Muscle layer of duodenum (tissue), 2 donors: ENCODE measurements at regions not wholly inside any gene's neighbourhood (a gene's known extent, or its start where the extent isn't known, plus 50 kb on each side); places are given as distances from the start of the nearest gene placed in this dataset.

Experiments
- H3K27ac ChIP-seq: one replicate; pipeline ENCODE4 v1.7.0; 2013; ENCODE audit warnings: mild to moderate bottlenecking, low read length
- H3K27me3 ChIP-seq: one replicate; pipeline ENCODE4 v1.7.0; 2013; ENCODE audit warnings: low read depth, mild to moderate bottlenecking, control low read depth, low read length
- H3K36me3 ChIP-seq, 2 donors: one replicate each; pipeline ENCODE4 v1.7.0; 2013; ENCODE audit warnings: low read length in 2 of 2, control low read depth in 1 of 2, mild to moderate bottlenecking in 1 of 2; ENCODE audit not compliant: insufficient read depth in 2 of 2, control insufficient read depth in 1 of 2
- H3K4me1 ChIP-seq, 2 donors: one replicate each; pipeline ENCODE4 v1.7.0; 2013; ENCODE audit warnings: low read length in 2 of 2, mild to moderate bottlenecking in 2 of 2, control low read depth in 1 of 2, moderate library complexity in 1 of 2; ENCODE audit not compliant: insufficient read depth in 2 of 2, control insufficient read depth in 1 of 2
- H3K4me3 ChIP-seq, 2 donors: one replicate each; pipeline ENCODE4 v1.7.0; 2013; ENCODE audit warnings: low read length in 2 of 2, low read depth in 1 of 2, mild to moderate bottlenecking in 1 of 2
- H3K9me3 ChIP-seq, 2 donors: one replicate each; pipeline ENCODE4 v1.7.0; 2013; ENCODE audit warnings: low read length in 2 of 2, control low read depth in 1 of 2, mild to moderate bottlenecking in 1 of 2; ENCODE audit not compliant: control insufficient read depth in 1 of 2
- donor health status: healthy.

DNA sequence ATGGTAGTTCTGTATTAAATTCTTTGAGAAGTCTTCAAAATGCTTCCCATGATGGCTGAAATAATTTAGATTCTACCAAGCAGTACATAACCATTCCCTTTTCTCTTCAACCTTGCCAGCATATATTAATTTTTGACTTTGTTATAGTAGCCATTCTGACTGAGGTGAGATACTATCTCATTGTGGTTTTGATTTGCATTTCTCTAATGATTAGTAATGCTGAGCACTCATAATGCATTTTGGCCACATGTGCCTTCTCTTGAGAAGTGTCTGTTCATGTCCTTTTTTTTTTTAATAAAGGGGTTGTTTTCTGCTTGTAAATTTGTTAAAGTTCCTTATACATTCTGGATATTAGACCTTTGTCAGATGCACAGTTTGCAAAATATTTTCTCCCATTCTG, 173.9 kb downstream of the CALCRL start:
- Histone ChIP-seq H3K36me3 (no peaks in the 10 kb centered on the region), H3K27ac (no peak overlapping the region), H3K27me3 (no peaks in the 10 kb centered on the region), H3K4me1 (no peaks in the 10 kb centered on the region), H3K4me3 (no peak overlapping the region), H3K9me3 (peaks cover 4 to 12% of the 10 kb centered on the region in 2 donors)

DNA sequence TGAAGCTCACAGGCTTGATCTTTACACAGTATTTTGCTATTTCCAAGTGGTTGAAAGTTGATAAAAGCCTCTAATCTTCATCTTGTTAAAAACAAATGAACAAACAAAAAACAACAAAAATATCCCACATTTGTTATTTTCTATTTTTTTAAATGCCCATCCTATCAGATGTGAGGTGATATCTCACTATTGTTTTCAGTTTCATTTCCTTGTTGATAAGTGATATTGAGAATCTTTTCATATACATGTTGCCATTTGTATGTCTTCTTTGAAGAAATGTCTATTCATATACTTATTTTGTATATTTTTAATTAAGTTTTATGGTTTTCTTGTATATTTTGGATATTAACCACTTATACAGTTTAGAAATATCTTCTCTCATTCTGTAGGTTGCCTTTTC, 175.8 kb downstream of the CALCRL start:
- Histone ChIP-seq H3K4me3 (no peak overlapping the region), H3K9me3 (peaks cover 0 to 7% of the 10 kb centered on the region in 2 donors), H3K4me1 (no peaks in the 10 kb centered on the region), H3K36me3 (no peaks in the 10 kb centered on the region), H3K27ac (no peak overlapping the region), H3K27me3 (no peaks in the 10 kb centered on the region)

DNA sequence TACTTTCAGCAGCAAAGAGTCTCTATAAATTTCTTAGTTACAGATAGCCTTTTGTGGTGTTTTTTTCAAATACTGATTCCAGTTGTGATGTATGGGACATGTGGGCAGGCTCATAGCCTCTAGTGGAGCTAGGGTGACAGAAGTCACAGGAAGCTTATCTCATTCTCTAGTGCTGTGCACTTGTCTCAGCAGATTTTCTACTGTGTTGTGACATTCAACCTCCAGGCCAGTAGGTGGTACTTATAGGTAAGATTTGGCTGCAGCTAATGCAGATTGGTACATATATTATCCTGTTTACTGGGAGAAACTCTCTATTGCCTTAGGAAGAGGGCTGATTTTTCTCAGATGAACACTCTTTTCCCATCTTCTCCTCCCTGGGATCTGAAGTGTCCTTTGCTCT, 176.2 kb downstream of the CALCRL start:
- Histone ChIP-seq H3K4me3 (no peak overlapping the region), H3K4me1 (no peaks in the 10 kb centered on the region), H3K36me3 (no peaks in the 10 kb centered on the region), H3K27ac (no peak overlapping the region), H3K27me3 (no peaks in the 10 kb centered on the region), H3K9me3 (peaks cover 0 to 4% of the 10 kb centered on the region in 2 donors)

DNA sequence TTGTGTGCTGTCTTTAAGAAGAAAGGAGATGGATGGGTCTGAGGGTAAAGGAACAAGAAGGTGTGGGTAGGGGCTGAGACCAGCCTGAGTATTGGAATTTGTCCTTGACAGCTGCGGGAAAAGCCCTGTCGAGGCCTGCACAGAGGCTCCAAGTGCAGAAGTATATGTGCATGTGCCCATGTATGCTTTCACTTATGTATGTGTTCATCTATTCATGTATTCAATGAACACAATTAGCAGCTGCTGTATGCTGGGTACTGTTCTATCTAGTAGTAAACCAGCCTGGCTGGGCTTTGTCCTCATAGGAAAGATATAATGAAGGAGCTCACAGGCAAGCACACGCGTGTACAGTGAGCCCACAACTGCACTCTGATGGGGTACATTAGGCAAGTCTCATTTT, 181.4 kb downstream of the CALCRL start:
- Histone ChIP-seq H3K4me1 (no peaks in the 10 kb centered on the region), H3K4me3 (no peak overlapping the region), H3K27ac (no peak overlapping the region), H3K27me3 (no peaks in the 10 kb centered on the region), H3K36me3 (no peaks in the 10 kb centered on the region), H3K9me3 (no peaks in the 10 kb centered on the region)

DNA sequence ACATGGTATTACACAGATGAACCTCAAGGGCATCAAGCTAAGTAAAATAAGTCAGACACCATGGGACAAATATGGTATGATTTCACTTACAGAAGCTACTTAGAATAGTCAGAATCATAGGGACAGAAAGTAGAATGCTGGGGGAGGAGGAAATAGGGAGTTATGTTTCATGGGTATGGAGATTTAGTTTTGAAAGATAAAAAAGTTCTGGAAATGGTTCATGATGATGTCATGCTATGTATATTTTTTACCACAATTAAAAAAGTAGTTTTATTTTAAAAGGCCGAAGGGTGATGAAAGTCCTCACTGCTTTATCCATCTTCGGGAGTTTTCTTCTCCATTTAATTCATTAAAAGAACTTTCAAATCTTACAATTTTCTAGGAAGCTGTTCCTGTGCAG, 181.9 kb downstream of the CALCRL start:
- H3K27ac ChIP-seq, result no peak overlapping the region
- H3K4me3 ChIP-seq, result no peak overlapping the region
- H3K4me1 ChIP-seq, result no peaks in the 10 kb centered on the region
- H3K27me3 ChIP-seq, result no peaks in the 10 kb centered on the region
- no peaks in the 10 kb centered on the region for H3K36me3 ChIP-seq
- no peaks in the 10 kb centered on the region for H3K9me3 ChIP-seq

DNA sequence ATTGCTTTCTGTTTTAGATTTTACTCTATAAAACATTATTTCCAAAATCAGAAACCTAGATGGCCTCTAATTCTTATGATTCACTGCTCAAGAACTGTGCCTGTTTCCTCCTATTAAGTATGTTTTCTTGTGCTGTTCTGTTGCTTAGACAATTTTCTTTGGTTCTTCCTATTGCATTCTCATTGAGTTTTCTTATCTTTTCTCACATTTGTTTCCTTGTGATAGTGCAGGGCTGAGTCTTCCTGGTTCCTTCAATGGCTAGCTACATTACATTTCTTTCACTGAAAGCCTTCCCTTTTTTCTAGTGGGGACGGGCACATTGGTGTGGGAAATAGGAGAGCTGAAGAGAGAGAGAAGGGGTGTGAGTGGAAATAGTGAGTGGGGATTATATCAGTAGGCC, 183.4 kb downstream of the CALCRL start:
- no peak overlapping the region for H3K4me3 ChIP-seq
- H3K9me3 ChIP-seq, result no peaks in the 10 kb centered on the region
- H3K27ac ChIP-seq, result no peak overlapping the region
- H3K36me3 ChIP-seq, result no peaks in the 10 kb centered on the region
- H3K27me3 ChIP-seq, result no peaks in the 10 kb centered on the region
- H3K4me1 ChIP-seq, result no peaks in the 10 kb centered on the region

DNA sequence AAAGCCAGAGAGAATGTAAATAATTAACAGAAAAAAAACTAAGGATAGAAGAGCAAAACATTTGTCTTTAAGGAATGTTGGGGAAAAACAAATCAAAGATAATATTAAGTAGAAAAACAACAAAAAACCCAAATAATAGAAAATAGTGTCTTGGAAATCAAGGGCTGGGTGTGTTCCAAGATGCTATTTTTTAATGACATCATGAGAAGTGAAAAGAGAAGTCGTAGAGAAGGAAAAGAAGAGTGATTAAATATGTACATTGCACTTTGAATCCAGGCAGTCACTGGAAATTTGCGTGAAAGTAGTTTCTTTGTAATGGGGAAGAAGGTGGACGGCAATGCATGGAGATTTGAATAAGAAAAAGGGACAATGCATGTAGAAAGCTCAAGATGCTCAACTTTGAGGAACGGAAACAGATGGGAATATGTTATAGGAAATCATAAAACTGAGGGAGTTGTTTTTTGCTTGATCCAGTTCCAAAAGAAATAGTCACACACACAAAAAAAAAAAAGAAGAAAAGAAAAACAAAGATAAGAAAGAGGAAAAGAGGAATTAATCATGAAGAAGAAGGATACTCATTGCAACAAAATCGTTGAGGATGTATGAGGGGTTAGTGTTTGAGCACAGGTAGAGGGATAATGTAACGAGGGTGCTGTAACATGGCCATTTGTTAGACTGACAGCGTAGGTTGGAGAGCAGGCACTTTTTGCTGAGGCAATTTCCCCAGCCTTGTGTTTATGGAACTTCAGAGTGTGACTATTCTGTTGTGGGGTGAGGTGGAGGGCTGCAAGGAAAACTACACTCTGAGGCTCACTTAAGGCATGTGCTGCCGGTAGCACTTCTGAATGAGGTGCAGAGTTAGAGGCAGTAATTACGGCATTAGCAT, 184.1 kb downstream of the CALCRL start:
- Histone ChIP-seq H3K9me3 (no peaks in the 10 kb centered on the region), H3K27ac (no peak overlapping the region), H3K27me3 (no peaks in the 10 kb centered on the region), H3K4me1 (no peaks in the 10 kb centered on the region), H3K36me3 (no peaks in the 10 kb centered on the region), H3K4me3 (no peak overlapping the region)

DNA sequence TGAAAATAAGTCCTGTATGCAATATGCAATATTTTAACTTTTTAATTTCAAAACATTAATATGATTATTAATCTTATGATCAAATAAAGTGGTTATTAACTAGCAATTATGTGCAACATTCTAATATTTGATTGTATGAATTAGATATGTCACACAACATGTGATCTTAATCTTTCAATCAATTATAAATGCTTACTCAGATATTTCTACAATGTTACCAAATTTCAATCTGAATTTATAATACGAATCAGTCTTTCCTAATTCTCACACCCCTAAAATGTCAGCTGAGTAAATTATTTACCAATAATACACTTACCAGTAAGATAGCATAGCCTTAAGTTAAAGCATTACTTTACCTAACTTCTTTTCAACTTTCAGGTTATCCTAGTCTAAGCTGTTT, 186.3 kb downstream of the CALCRL start:
- Histone ChIP-seq H3K4me3 (no peak overlapping the region), H3K4me1 (no peaks in the 10 kb centered on the region), H3K36me3 (no peaks in the 10 kb centered on the region), H3K27me3 (no peaks in the 10 kb centered on the region), H3K9me3 (no peaks in the 10 kb centered on the region), H3K27ac (no peak overlapping the region)

DNA sequence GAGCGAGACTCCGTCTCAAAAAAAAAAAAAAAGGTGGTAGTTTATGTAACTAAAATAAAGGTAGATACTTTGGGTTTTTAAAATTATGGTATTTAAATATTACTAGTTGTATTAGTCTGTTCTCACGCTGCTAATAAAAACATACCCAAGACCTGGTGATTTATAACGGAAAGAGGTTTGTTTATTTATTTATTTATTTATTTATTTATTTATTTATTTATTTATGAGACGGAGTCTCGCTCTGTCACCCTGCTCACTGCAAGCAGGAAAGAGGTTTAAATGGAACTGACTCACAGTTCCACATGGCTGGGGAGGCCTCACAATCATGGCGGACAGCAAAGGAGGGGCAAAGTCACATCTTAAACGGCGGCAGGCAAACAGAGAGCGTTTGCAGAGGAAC, 196.0 kb downstream of the CALCRL start:
- H3K4me3 ChIP-seq, result no peak overlapping the region
- H3K9me3 ChIP-seq, result no peaks in the 10 kb centered on the region
- no peaks in the 10 kb centered on the region for H3K36me3 ChIP-seq
- H3K27ac ChIP-seq, result no peak overlapping the region
- H3K27me3 ChIP-seq, result no peaks in the 10 kb centered on the region
- no peaks in the 10 kb centered on the region for H3K4me1 ChIP-seq

DNA sequence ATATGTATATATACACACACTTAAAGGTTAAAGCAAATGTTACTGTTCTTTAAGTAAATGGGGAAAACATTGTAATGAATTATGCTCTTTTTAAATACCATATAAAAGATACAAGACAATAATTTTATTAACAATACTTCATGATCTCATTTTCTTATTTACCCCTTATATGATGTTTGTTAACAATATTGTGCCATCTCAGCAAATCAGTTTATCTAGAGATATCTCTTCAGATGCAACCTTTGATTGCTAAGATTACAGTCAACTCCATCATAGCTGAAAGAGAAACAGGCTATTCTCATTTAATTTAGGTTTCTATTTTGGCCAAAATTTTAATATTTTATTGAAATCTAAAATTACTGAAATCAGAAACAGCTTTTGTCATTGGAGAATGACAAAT, 197.9 kb downstream of the CALCRL start:
- no peaks in the 10 kb centered on the region for H3K27me3 ChIP-seq
- no peaks in the 10 kb centered on the region for H3K4me1 ChIP-seq
- H3K27ac ChIP-seq, result no peak overlapping the region
- H3K4me3 ChIP-seq, result no peak overlapping the region
- H3K9me3 ChIP-seq, result no peaks in the 10 kb centered on the region
- no peaks in the 10 kb centered on the region for H3K36me3 ChIP-seq

DNA sequence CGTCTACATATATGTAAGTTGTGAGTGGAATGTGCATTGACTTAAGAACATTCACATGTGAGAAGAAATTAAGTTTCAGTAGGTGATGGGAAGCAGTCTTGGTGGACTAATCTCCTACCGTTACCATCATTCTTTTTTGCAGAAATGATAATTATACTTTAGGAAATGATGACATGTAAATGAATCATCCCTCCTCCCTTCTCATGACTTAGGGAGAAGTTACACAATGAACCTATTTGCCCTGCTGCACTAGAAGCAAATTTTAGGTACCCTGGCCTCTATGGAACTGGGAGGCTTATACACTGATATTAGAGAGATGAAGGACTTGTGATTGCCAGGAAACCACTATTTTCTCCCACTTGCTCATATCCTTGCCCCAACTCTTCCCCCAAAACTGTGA, 214.2 kb downstream of the CALCRL start:
- H3K27ac ChIP-seq, result no peak overlapping the region
- no peaks in the 10 kb centered on the region for H3K27me3 ChIP-seq
- H3K4me1 ChIP-seq, result no peaks in the 10 kb centered on the region
- H3K4me3 ChIP-seq, result no peak overlapping the region
- H3K36me3 ChIP-seq, result no peaks in the 10 kb centered on the region
- H3K9me3 ChIP-seq, result no peaks in the 10 kb centered on the region

DNA sequence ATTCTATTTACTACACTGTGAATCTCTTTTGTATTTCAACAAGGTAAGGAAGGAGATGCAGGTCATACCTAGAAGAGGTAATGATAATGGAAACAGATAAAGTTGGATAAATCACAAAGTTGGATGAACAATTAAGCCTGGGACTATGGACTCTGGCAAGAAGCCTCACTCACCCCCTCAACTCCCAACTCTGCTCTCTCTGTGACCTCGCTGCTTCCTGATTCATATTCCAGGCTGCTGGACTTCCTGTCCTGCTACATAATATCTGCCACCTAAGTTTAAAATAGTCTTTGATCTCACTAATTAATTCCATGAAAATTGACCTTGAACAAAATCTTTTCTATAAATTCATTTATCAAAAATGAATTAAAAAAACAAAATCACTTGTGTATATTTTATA, 215.3 kb downstream of the CALCRL start:
- H3K9me3 ChIP-seq, result no peaks in the 10 kb centered on the region
- H3K4me1 ChIP-seq, result no peaks in the 10 kb centered on the region
- no peak overlapping the region for H3K4me3 ChIP-seq
- H3K27me3 ChIP-seq, result no peaks in the 10 kb centered on the region
- H3K36me3 ChIP-seq, result no peaks in the 10 kb centered on the region
- H3K27ac ChIP-seq, result no peak overlapping the region
